GM19240 (cell line): ENCODE measurements at regions not wholly inside any gene's neighbourhood (a gene's known extent, or its start where the extent isn't known, plus 50 kb on each side); places are given as distances from the start of the nearest gene placed in this dataset.
A peak's percentile ranks its signal among the peaks of the same experiment; 100 is the strongest.

Experiments
- DNase-seq: peaks from one replicate; pipeline ENCODE4 v3.0.0; 2011; ENCODE audit warnings: low spot score; ENCODE audit not compliant: insufficient read length

- no peak for DNase-seq
These were observed 460.6 kb downstream of the KCNJ2 start for GRCh38 chr17:70629902-70630301.

- DNase-seq = peak; percentile 3
These were observed 467.3 kb downstream of the KCNJ2 start for GRCh38 chr17:70636517-70637133.

- no peak for DNase-seq
These were observed 472.7 kb downstream of the KCNJ2 start for GRCh38 chr17:70642059-70642458.

- DNase-seq = no peak
These were observed 474.8 kb downstream of the KCNJ2 start for GRCh38 chr17:70644096-70644495.

GRCh38 chr17:70646673-70647072 lies 477.3 kb downstream of the KCNJ2 start:
- no peak for DNase-seq

GRCh38 chr17:70648166-70648565 lies 478.8 kb downstream of the KCNJ2 start:
- no peak for DNase-seq

- DNase-seq = no peak
These were observed 484.5 kb downstream of the KCNJ2 start for GRCh38 chr17:70653850-70654249.

- DNase-seq = no peak
These were observed 485.4 kb downstream of the KCNJ2 start for GRCh38 chr17:70654706-70655105.

- no peak for DNase-seq
These were observed 486.0 kb downstream of the KCNJ2 start for GRCh38 chr17:70655176-70655958.

- DNase-seq = no peak
These were observed 489.0 kb downstream of the KCNJ2 start for GRCh38 chr17:70658317-70658716.

GRCh38 chr17:70658840-70659239 lies 489.5 kb downstream of the KCNJ2 start:
- no peak for DNase-seq

- no peak for DNase-seq
These were observed 492.2 kb downstream of the KCNJ2 start for GRCh38 chr17:70661342-70662222.

GRCh38 chr17:70668276-70668937 lies 499.1 kb downstream of the KCNJ2 start:
- no peak for DNase-seq

GRCh38 chr17:70668938-70669778 lies 499.8 kb downstream of the KCNJ2 start:
- DNase-seq = no peak

- DNase-seq = no peak
These were observed 504.7 kb downstream of the KCNJ2 start for GRCh38 chr17:70674061-70674460.

- DNase-seq = no peak
These were observed 505.8 kb downstream of the KCNJ2 start for GRCh38 chr17:70675070-70675590.

GRCh38 chr17:70677783-70678647 lies 508.7 kb downstream of the KCNJ2 start:
- DNase-seq = no peak

- no peak for DNase-seq
These were observed 509.6 kb downstream of the KCNJ2 start for GRCh38 chr17:70678889-70679288.

- DNase-seq = no peak
These were observed 514.6 kb downstream of the KCNJ2 start for GRCh38 chr17:70683936-70684335.
